Islet precursor cell (in vitro differentiated cells): ENCODE measurements at regions not wholly inside any gene's neighbourhood (a gene's known extent, or its start where the extent isn't known, plus 50 kb on each side); places are given as distances from the start of the nearest gene placed in this dataset.

ENCODE experiments used
- DNase-seq: peaks from one replicate; pipeline ENCODE4 v3.0.0-alpha.2; 2018

DNA sequence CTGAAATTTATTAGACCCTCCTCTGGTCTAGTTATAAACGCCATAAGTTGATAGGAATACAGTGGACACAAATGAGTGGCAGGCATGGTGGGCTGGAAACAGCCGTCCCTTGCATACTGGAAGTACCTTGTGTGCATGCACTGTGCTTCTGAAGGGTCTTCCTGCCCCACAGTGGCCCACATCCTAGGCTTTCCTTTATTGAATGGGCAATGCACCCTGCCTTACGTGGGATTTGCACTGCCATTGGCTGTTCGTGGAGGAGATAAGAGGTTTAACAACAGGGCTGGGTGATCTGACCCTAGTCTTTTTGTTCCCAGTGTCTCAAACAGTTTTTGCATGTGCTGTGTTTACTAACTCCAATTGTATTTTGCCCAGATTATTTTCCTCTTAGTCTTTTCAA lies 480.8 kb downstream of the GADD45G start:
- no peak for DNase-seq

GRCh38 chr9:90086101-90086511 lies 481.3 kb downstream of the GADD45G start:
- DNase-seq = no peak

- no peak for DNase-seq
Observed at GRCh38 chr9:90088434-90088833, 483.6 kb downstream of the GADD45G start.

DNA sequence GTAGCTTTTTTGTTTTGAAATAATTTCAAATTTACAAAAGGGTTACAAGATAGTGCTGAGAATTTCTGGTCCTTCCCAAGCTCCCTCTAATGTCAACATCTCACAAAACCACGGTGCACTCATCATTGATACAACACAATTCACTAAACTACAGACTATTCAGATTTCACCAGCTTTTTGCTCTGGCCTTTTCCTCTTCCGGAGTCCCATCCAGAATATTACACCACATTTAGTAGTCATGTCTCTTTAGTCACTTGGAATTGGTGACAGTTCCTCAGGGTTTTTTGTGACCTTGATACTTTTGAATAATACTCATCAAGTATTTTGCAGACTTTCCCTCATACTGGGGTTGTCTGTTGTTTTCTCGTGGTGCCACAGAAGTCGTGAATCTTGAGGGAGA lies 484.0 kb downstream of the GADD45G start:
- DNase-seq = no peak

- DNase-seq = no peak
Observed at GRCh38 chr9:90090997-90091396, 486.2 kb downstream of the GADD45G start.

GRCh38 chr9:90092508-90092907 lies 487.7 kb downstream of the GADD45G start:
- no peak for DNase-seq

- DNase-seq = no peak
Observed at GRCh38 chr9:90095682-90096081, 490.9 kb downstream of the GADD45G start.

GRCh38 chr9:90097237-90097636 lies 492.4 kb downstream of the GADD45G start:
- no peak for DNase-seq

- DNase-seq = no peak
Observed at GRCh38 chr9:90098408-90098807, 493.6 kb downstream of the GADD45G start.

DNA sequence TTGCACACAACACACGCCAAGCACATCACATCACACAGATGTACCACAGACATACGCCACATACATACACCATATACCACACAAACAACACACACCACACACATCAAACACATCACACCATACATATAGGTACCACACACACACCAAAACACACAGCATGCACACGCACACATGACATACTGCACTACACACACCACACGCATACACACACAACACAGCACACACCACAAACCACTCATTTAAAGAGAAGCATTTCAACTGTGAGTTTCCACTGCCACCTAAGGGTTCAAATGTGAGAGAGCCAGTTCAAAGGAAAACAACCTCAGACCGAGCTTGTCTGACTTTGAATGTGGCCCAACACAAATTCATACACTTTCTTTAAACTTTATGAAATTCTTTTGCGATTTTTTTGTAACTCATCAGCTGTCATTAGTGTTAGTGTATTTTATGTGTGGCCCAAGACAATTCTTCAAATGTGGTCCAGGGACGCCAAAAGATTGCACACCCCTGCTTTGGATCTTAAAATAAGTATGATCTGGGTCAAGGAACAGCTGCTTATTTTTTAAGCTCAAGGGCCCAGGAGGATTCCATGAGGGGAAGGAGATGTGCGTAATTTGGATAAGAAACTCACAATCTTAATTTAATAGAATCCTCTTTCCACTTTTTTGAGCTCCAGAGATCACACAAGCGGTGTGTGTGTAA lies 494.6 kb downstream of the GADD45G start:
- DNase-seq = no peak

DNA sequence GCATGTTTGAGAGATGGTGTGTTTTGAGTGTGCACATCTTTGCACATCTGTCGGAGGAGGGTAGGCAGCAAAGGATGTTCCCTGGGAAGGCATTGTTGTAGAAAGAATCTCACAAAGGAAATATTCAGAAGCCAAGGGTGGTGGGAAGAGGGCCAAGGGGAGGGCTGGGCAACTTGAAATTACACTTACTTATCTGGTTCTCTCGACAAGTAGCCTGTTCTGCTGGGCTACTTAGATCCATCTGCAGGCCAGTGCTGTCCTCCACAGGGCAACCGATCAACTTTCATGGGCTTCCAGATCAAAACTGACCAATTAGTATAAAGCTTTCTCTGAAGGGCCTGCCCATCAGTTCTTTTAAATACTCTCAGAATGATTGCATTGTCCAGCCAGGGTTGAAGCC lies 495.2 kb downstream of the GADD45G start:
- DNase-seq = no peak

- peak; percentile 91 for DNase-seq
Observed at GRCh38 chr9:90102292-90102901, 497.6 kb downstream of the GADD45G start.

DNA sequence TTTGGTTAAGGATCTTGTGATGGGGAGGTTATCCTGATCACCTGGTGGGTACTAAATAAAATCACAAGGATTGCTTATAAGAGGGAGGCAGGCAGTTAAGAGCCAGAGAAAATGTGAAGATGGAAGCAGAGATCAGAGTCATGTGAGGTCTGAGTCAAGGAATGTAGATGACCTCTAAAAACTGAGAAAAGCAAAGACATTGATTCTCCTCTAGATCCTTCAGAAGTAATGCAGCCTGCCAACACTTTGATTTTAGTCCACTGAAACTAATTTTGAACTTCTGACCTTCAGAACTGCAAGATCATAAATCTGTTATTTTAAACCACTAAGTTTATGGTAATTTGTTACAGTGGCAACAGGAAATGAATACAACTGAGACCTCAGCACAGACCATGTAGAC lies 499.0 kb downstream of the GADD45G start:
- DNase-seq = no peak

DNA sequence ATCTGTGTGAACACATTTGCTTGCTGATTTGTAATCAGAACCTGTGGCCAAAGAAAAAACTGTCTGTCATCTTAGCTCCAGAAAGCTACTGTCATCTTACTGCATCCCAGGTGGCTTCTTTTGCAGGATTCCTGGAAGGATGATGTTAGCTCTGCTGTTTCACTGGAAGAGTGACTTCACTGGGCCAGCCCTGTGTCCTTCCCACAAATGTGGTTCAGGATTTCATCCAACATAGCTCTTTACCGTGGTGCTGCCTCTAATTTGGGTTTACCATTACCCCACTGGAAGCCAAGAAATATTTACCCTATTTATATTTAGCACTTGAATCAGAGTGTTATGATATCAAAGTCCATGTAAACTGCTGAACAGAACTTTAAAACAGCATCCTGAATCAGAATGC lies 501.0 kb downstream of the GADD45G start:
- DNase-seq = no peak

DNA sequence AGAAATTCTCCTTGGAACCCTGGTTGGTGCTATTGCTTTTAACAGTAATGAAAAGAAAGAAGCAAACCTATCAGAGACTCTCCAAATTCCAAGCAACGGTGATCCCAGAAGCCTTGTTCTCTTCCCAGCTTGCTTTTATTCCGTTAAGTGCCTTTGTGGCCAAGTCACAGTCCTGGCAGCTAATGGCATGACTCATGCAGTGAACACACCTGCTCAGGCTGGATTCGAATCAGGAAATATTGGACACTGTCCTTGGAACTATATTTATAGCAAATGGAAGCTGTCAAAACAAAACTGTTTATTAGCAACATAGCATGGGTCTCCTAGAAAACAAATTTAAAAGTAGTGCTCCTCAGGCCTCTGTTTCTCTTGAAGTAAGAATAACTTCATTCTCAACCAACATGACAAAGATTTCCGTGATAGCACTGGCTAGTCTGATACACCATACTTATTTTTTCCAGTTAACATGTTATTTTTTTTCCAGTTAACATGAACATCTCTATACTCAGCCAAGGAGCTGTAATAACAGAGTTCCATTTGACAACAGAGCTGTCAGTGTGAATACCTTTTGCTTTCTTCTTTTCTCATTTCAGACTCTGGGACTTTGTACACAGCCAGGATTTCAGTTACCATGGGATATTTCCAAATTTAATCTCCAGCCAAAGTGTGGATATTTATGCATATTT lies 502.4 kb downstream of the GADD45G start:
- DNase-seq = peak; percentile 72

DNA sequence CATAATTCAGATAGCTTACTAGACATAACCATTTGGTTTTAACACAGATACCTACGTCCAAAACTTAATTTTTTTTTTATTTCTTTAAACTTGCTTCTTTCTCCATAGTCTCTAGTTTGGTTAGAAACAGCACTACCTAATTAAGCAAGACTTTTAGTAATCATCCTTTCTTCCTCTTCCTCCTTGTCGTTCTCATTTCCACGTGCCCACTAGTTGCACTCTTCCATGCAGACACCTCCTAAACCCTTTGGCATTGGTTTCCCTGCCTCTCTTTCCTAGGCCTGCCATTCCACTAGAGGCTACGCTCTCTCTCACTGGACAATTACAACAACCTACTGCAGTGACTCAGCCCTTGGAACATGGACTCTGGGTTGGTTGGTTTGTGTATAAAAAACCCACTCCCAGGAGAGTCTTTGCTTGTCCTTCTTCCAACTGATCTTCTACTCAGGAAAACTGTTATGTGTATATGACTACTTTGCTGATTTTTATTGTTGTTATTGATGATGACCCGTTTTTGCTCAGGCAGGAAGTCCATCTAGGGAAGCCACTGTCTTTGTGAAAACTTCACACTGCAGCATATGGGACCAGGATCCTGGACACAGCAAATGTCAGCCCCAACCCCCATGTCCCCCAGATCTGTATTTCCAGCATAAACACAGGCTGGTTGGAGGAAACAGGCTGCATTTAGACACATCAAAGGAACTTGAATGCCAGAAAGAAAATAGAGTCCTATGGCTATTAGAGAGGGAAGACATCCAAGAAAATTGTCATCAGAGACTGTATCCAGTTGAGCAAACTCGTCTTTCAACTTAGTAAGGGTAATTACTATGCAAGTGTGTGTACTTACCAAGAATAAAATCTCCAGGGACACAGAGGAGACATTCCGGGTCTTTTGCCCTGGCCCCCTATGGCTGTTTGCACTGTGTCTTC lies 503.2 kb downstream of the GADD45G start:
- DNase-seq = no peak

DNA sequence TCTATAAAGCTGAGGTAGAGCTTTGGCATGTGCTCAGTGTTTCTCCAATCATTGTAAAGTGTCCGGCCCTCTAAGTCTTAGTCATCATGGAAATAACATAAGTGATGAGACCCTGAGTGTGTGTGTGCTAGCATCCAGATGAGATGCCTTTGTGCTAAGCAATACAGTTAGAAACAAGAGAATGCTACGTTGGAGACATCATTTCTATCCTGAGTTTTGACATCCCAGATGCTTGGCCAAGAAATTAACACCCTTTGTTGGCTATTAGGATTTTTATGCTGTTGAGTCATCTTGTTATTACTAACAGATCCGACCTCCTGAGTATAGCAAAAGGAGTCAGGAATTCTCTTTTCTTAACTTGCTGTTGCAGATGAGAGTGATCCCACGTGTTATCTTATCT lies 508.0 kb downstream of the GADD45G start:
- no peak for DNase-seq

DNA sequence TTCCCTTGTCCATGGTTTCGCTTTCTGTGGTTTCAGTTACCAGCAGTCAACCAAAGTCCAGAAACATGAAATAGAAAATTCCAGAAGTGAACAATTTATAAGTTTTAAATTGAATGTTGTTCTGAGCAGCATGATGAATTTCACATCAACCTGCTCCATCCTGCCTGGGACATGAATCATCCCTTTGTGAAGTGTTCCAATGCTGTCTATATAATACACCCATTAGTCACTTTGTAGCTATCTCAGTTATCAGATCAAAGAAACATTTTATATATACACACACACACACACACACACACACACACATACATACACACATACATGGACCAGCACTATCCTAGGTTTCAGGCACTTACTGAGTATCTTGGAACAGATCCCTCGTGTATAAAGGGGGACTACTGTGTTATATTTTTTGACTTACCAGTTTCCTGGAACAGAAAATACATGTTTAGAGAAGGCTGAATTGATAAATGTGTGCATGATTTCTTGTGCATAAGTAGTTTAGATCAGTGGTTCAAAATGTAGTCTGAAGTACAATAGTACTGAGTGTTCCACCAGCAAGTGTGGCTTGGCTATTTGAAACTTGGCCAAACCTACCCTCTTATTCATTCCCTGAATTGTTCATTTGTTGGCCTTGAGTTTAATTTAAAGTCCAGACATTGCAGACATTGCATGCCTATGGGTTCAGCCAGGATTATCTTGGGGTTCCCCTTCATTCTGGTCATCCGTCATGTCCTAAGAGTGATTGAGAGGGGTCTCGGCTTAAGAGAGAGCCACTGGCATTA lies 510.0 kb downstream of the GADD45G start:
- DNase-seq = no peak

GRCh38 chr9:90121762-90122161 lies 517.0 kb downstream of the GADD45G start:
- DNase-seq = no peak

DNA sequence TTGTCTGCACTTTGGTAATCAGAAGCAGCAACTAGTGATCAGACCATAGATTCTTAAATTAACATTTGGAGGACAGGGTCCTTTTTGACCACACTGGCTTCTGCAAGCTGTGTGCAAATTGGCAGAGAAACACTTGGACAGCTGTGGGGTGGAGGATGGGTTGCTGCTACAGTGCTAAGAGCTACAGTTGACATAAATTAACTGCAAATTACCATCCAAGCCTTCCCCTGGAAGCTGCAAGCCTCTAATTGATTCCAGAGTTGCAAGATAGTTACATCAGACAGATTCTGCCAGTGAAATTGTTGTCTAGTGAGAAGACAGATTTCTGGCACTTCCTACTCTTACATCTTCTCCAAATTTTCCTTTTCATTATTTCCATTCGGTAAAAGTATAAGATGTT lies 517.7 kb downstream of the DIRAS2 start:
- DNase-seq = no peak

DNA sequence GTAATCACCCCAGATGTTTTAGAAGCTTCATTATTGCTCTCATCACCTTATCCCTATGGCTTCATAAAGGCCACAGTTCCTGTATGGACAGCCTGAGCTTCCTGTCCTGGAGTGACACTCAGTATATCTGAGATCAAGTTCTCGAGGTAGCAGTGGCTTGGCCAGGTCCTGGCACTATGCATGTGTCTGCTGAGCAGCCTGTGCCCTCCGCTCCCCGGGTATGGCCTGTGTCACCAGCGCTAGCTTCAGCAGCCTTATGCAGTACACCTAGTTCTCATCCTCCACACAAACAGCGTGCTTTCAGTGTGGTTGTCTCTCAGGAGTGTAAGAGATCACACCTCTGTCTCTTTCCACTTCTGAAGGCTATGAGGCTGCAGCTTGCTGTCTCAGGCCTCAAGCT lies 514.7 kb downstream of the DIRAS2 start:
- no peak for DNase-seq

DNA sequence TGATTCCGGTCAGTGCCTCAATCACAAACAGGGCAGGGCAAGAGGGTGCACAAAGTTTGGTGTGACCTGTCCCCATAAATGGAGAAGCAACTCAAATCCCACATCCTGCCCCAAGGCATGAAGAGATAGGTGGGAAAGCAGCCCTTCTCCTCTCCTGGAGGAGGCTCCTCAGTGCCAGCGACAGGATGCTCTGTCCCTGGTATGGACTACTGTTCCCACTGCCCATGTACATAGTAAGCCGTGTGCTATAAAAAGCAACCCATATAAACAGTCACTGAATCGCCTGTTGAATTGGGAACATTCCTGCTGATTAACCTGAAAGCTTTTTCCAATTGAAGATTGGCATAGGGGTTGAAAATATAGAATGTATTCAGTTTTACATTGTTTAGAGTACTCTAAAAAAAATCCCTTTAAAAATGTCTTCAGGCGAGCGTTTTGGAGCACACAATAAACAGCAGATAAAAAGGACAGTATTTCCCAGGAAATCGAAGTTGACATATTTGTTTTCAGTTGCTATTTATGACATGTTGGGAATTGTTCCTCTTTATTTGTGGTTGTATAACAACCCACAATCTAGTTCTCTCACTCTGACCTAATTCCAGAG lies 513.9 kb downstream of the DIRAS2 start:
- DNase-seq = no peak
